GM23338 (cell line): ENCODE measurements at regions not wholly inside any gene's neighbourhood (a gene's known extent, or its start where the extent isn't known, plus 50 kb on each side); places are given as distances from the start of the nearest gene placed in this dataset.

ENCODE experiments used
- ATAC-seq: fragments of 200-7000 bp; cut with Tn5 transposase; 3 replicates; pipeline ENCODE4 v1.9.1; 2020
- DNase-seq: peaks from one replicate; pipeline ENCODE4 v3.0.0-alpha.2; 2015; ENCODE audit warnings: low spot score
- H2AFZ ChIP-seq: fragments of 200-600 bp; sonication (generic); 2 replicates; pipeline ENCODE4 v1.8.0; 2016; ENCODE audit warnings: antibody characterized with exemption, mild to moderate bottlenecking, moderate library complexity
- H3F3A ChIP-seq: fragments of 200-600 bp; sonication (generic); replicated peaks from 2 replicates; pipeline ENCODE4 v1.8.0; 2017; ENCODE audit warnings: antibody characterized with exemption, mixed run types, low read depth
- H3K27ac ChIP-seq: fragments of 200-600 bp; sonication (generic); 2 replicates; pipeline ENCODE4 v1.6.1; 2016; ENCODE audit warnings: low read depth
- H3K27me3 ChIP-seq: fragments of 200-600 bp; sonication (generic); 2 replicates; pipeline ENCODE4 v1.8.0; 2016; ENCODE audit warnings: mild to moderate bottlenecking, mixed run types, moderate library complexity; ENCODE audit not compliant: insufficient read depth
- H3K36me3 ChIP-seq: fragments of 200-600 bp; sonication (generic); 2 replicates; pipeline ENCODE4 v1.8.0; 2016; ENCODE audit warnings: mild to moderate bottlenecking; ENCODE audit not compliant: insufficient read depth
- H3K4me1 ChIP-seq: fragments of 200-600 bp; sonication (generic); 2 replicates; pipeline ENCODE4 v1.8.0; 2016; ENCODE audit warnings: mild to moderate bottlenecking, moderate library complexity; ENCODE audit not compliant: insufficient read depth
- H3K4me2 ChIP-seq: fragments of 200-600 bp; sonication (generic); 2 replicates; pipeline ENCODE4 v1.7.1; 2017; ENCODE audit warnings: mixed run types
- H3K4me3 ChIP-seq: fragments of 200-600 bp; sonication (generic); 2 replicates; pipeline ENCODE4 v1.6.1; 2016; ENCODE audit warnings: mixed run types
- H3K79me2 ChIP-seq: fragments of 200-600 bp; sonication (generic); replicated peaks from 2 replicates; pipeline ENCODE4 v1.8.0; 2017; ENCODE audit warnings: mild to moderate bottlenecking; ENCODE audit not compliant: insufficient read depth
- H3K9me2 ChIP-seq: fragments of 200-600 bp; sonication (generic); 2 replicates; pipeline ENCODE4 v1.8.0; 2017; ENCODE audit not compliant: insufficient read depth
- H4K20me1 ChIP-seq: fragments of 200-600 bp; sonication (generic); replicated peaks from 2 replicates; pipeline ENCODE4 v1.8.0; 2017; ENCODE audit warnings: mild to moderate bottlenecking; ENCODE audit not compliant: insufficient read depth
- H3K27ac Mint-ChIP-seq: 2 replicates; pipeline ENCODE4 v1.8.0; 2020; ENCODE audit warnings: inconsistent platforms, mild to moderate bottlenecking, moderate library complexity, mixed read lengths
- H3K27me3 Mint-ChIP-seq: 3 replicates; pipeline ENCODE4 v1.8.0; 2022; ENCODE audit warnings: low read depth, mild to moderate bottlenecking, moderate library complexity, mixed read lengths, inconsistent platforms; ENCODE audit not compliant: insufficient read depth, poor library complexity
- H3K36me3 Mint-ChIP-seq: 3 replicates; pipeline ENCODE4 v1.8.0; 2021; ENCODE audit warnings: low read depth, mild to moderate bottlenecking, inconsistent platforms, moderate library complexity, mixed read lengths
- H3K4me1 Mint-ChIP-seq: 3 replicates; pipeline ENCODE4 v1.8.0; 2020; ENCODE audit warnings: mild to moderate bottlenecking, inconsistent platforms, mixed read lengths
- H3K4me3 Mint-ChIP-seq: 3 replicates; pipeline ENCODE4 v1.8.0; 2021; ENCODE audit warnings: moderate library complexity, mild to moderate bottlenecking, inconsistent platforms, mixed read lengths
- H3K9me3 Mint-ChIP-seq: 3 replicates; pipeline ENCODE4 v1.8.0; 2020; ENCODE audit warnings: moderate library complexity, mild to moderate bottlenecking, inconsistent platforms, mixed read lengths
- CREB1 ChIP-seq: fragments of 250-450 bp; sonication (Bioruptor Pico); IDR thresholded peaks from 2 replicates; pipeline ENCODE4 v1.5.0; 2020; ENCODE audit warnings: low read depth, mild to moderate bottlenecking, moderate library complexity
- EZH2 ChIP-seq: fragments of 200-600 bp; sonication (generic); IDR thresholded peaks from one replicate; pipeline ENCODE4 v1.8.0; 2017; ENCODE audit warnings: antibody characterized with exemption, mild to moderate bottlenecking, low read depth; ENCODE audit not compliant: unreplicated experiment
- EZH2phosphoT487 ChIP-seq: fragments of 200-600 bp; sonication (generic); IDR thresholded peaks from one replicate; pipeline ENCODE4 v1.8.1; 2018; ENCODE audit warnings: antibody characterized with exemption; ENCODE audit not compliant: unreplicated experiment
- JUNB ChIP-seq: IDR thresholded peaks from one replicate; pipeline ENCODE4 v1.6.1; 2016; ENCODE audit warnings: antibody characterized with exemption; ENCODE audit not compliant: unreplicated experiment
- NANOG ChIP-seq: IDR thresholded peaks from 2 replicates; pipeline ENCODE4 v1.6.1; 2016; ENCODE audit warnings: antibody characterized with exemption, borderline replicate concordance
- POLR2AphosphoS5 ChIP-seq: IDR thresholded peaks from 2 replicates; pipeline ENCODE4 v1.6.1; 2016; ENCODE audit warnings: antibody characterized with exemption, low read depth
- STAT1 ChIP-seq: IDR thresholded peaks from one replicate; pipeline ENCODE4 v1.6.1; 2016; ENCODE audit warnings: antibody characterized with exemption; ENCODE audit not compliant: unreplicated experiment
- ZNF114 ChIP-seq: fragments of 250-450 bp; sonication (Bioruptor Pico); IDR thresholded peaks from 2 replicates; pipeline ENCODE4 v1.5.0; 2020; ENCODE audit warnings: mild to moderate bottlenecking, moderate library complexity
- ZNF331 ChIP-seq: fragments of 250-450 bp; sonication (Bioruptor Pico); IDR thresholded peaks from 2 replicates; pipeline ENCODE4 v1.5.0; 2020; ENCODE audit warnings: low read depth, mild to moderate bottlenecking, moderate library complexity
- ZNF462 ChIP-seq: fragments of 250-450 bp; sonication (Bioruptor Pico); IDR thresholded peaks from 2 replicates; pipeline ENCODE4 v1.5.0; 2020; ENCODE audit warnings: mild to moderate bottlenecking, moderate library complexity
- TF ChIP-seq, protein P1 (sequence below), 2 experiments: fragments of 200-600 bp in 1 of 2; sonication (generic) in 1 of 2; conservative IDR thresholded peaks; 2 replicates each; pipeline versions ENCODE4 v1.5.1 to v1.6.1; 2016 to 2017; ENCODE audit warnings: antibody characterized with exemption in 2 of 2, low read depth in 2 of 2, mild to moderate bottlenecking in 2 of 2, moderate library complexity in 1 of 2
- TF ChIP-seq, protein P2 (sequence below): IDR thresholded peaks from 2 replicates; pipeline ENCODE4 v1.6.1; 2016; ENCODE audit warnings: antibody characterized with exemption
- TF ChIP-seq, protein P3 (sequence below): IDR thresholded peaks from one replicate; pipeline ENCODE4 v1.6.1; 2018; ENCODE audit warnings: antibody characterized with exemption; ENCODE audit not compliant: unreplicated experiment

DNA sequence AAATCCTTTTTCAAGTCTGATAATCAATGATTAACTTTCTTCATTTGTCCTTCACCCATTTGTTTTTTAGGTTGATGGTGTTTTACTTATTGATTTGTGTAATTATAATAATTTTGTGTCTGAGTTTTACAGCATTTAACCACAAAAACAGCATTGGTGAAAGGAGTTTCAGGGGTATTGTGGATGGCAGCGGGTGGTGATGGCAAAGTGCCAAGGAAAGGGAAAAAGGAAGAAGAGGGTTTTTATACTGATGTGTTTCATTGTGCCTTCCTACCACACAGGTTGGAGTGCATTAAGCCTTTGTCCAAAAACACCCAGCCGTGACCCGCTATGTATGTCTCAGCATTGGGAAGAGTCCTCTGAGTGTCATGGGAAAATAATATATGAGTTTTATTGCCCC lies 150.3 kb downstream of the DAD1 start:
- Mint-ChIP-seq H3K9me3 (no peaks in the 10 kb centered on the region), H3K27ac (no peak overlapping the region), H3K4me1 (no peaks in the 10 kb centered on the region), H3K27me3 (no peaks in the 10 kb centered on the region), H3K36me3 (no peaks in the 10 kb centered on the region), H3K4me3 (no peak overlapping the region)
- H3K79me2 ChIP-seq = no peaks in the 10 kb centered on the region
- H3K4me2 ChIP-seq = no peak overlapping the region
- no peaks in the 10 kb centered on the region for H4K20me1 ChIP-seq
- ATAC-seq (no peak), DNase-seq (no peak)
- TF ChIP-seq EZH2 = no peak
- no peak for TF ChIP-seq ZNF114 (CRISPR knock-in tag)
- TF ChIP-seq, protein P1, sequence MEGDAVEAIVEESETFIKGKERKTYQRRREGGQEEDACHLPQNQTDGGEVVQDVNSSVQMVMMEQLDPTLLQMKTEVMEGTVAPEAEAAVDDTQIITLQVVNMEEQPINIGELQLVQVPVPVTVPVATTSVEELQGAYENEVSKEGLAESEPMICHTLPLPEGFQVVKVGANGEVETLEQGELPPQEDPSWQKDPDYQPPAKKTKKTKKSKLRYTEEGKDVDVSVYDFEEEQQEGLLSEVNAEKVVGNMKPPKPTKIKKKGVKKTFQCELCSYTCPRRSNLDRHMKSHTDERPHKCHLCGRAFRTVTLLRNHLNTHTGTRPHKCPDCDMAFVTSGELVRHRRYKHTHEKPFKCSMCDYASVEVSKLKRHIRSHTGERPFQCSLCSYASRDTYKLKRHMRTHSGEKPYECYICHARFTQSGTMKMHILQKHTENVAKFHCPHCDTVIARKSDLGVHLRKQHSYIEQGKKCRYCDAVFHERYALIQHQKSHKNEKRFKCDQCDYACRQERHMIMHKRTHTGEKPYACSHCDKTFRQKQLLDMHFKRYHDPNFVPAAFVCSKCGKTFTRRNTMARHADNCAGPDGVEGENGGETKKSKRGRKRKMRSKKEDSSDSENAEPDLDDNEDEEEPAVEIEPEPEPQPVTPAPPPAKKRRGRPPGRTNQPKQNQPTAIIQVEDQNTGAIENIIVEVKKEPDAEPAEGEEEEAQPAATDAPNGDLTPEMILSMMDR (conservative IDR thresholded peaks at IDR 0.05; ENCODE audit: low read depth in 2 of 2) = no peak
- TF ChIP-seq ZNF331 (CRISPR knock-in tag) = no peak
- TF ChIP-seq POLR2AphosphoS5 = no peak
- TF ChIP-seq, protein P2, sequence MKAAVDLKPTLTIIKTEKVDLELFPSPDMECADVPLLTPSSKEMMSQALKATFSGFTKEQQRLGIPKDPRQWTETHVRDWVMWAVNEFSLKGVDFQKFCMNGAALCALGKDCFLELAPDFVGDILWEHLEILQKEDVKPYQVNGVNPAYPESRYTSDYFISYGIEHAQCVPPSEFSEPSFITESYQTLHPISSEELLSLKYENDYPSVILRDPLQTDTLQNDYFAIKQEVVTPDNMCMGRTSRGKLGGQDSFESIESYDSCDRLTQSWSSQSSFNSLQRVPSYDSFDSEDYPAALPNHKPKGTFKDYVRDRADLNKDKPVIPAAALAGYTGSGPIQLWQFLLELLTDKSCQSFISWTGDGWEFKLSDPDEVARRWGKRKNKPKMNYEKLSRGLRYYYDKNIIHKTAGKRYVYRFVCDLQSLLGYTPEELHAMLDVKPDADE = no peak
- TF ChIP-seq NANOG = no peak
- TF ChIP-seq JUNB = no peak
- TF ChIP-seq, protein P3, sequence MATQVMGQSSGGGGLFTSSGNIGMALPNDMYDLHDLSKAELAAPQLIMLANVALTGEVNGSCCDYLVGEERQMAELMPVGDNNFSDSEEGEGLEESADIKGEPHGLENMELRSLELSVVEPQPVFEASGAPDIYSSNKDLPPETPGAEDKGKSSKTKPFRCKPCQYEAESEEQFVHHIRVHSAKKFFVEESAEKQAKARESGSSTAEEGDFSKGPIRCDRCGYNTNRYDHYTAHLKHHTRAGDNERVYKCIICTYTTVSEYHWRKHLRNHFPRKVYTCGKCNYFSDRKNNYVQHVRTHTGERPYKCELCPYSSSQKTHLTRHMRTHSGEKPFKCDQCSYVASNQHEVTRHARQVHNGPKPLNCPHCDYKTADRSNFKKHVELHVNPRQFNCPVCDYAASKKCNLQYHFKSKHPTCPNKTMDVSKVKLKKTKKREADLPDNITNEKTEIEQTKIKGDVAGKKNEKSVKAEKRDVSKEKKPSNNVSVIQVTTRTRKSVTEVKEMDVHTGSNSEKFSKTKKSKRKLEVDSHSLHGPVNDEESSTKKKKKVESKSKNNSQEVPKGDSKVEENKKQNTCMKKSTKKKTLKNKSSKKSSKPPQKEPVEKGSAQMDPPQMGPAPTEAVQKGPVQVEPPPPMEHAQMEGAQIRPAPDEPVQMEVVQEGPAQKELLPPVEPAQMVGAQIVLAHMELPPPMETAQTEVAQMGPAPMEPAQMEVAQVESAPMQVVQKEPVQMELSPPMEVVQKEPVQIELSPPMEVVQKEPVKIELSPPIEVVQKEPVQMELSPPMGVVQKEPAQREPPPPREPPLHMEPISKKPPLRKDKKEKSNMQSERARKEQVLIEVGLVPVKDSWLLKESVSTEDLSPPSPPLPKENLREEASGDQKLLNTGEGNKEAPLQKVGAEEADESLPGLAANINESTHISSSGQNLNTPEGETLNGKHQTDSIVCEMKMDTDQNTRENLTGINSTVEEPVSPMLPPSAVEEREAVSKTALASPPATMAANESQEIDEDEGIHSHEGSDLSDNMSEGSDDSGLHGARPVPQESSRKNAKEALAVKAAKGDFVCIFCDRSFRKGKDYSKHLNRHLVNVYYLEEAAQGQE = no peak
- TF ChIP-seq EZH2phosphoT487 = no peak
- no peak for TF ChIP-seq ZNF462 (CRISPR knock-in tag)
- no peak for TF ChIP-seq CREB1 (CRISPR knock-in tag)
- no peak for TF ChIP-seq STAT1
- H3K4me1 ChIP-seq = no peaks in the 10 kb centered on the region
- no peak overlapping the region for H3K4me3 ChIP-seq
- H3K36me3 ChIP-seq = no peaks in the 10 kb centered on the region
- no peak overlapping the region for H3K27ac ChIP-seq
- no peak overlapping the region for H2AFZ ChIP-seq
- no peaks in the 10 kb centered on the region; the same call in 1 of the 2 replicates for H3K9me2 ChIP-seq
- H3F3A ChIP-seq = no peaks in the 10 kb centered on the region
- no peaks in the 10 kb centered on the region for H3K27me3 ChIP-seq
